ENCODE measurements at regions not wholly inside any gene's neighbourhood (a gene's known extent, or its start where the extent isn't known, plus 50 kb on each side); places are given as distances from the start of the nearest gene placed in this dataset.

- no peak for TF ChIP-seq EP300 (IDR thresholded peaks at IDR 0.05; ENCODE audit: borderline replicate concordance)
- TF ChIP-seq TAF1 (IDR thresholded peaks at IDR 0.05; ENCODE audit: low read depth): no peak
- no peak for TF ChIP-seq FOXM1 (IDR thresholded peaks at IDR 0.05; ENCODE audit: borderline replicate concordance, low read depth)
- no peak for TF ChIP-seq NFIC (IDR thresholded peaks at IDR 0.05)
- TF ChIP-seq YY1 (IDR thresholded peaks at IDR 0.05; ENCODE audit: low read depth): no peak
These were observed 63.8 kb upstream of the WNT7B start for GRCh38 chr22:46040471-46041465.
